NCI-H774 (cell line): ENCODE measurements at regions not wholly inside any gene's neighbourhood (a gene's known extent, or its start where the extent isn't known, plus 50 kb on each side); places are given as distances from the start of the nearest gene placed in this dataset.
"Not testable (repeated sequence)": the region's sequence is repeated elsewhere in the genome, so short reads cannot be mapped to it uniquely, and the experiment has no call there.

Source experiments
- DNase-seq: peaks from one replicate; lab custom pipeline; 2025; lab: John Stamatoyannopoulos, UW

GRCh38 chr4:55028196-55028595 is 97.2 kb downstream of the KDR start:
- no peak for DNase-seq

GRCh38 chr4:55027596-55027995 is 97.8 kb downstream of the KDR start:
- no peak for DNase-seq

DNA sequence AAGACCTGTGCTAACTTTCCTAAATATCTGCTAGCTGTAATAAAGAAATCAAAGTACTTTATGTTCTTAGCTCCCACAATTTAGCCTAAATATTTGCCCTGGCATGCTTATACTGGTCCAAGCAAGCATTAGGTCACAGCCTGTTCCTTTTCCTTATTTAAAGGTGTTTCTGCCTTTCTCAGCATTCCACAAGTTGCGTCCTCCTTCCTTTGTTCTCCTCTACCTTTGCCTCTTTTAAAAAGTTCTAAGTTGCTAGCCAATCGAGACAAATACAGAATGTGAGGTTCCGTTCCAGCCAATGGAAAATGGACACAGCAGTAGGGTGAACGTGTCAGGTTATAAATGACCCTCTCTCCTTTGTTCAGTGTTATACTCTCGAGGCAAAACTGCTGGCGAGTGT is 99.9 kb downstream of the KDR start:
- not testable (repeated sequence) for DNase-seq

- DNase-seq, result no peak
Observed at GRCh38 chr4:55023030-55023429, 102.4 kb downstream of the KDR start.

- DNase-seq, result no peak
Observed at GRCh38 chr4:55021214-55021613, 104.2 kb downstream of the KDR start.

- no peak for DNase-seq
Observed at GRCh38 chr4:55020131-55020530, 105.3 kb downstream of the KDR start.

GRCh38 chr4:55018978-55019377 is 106.4 kb downstream of the KDR start:
- DNase-seq, result no peak

DNA sequence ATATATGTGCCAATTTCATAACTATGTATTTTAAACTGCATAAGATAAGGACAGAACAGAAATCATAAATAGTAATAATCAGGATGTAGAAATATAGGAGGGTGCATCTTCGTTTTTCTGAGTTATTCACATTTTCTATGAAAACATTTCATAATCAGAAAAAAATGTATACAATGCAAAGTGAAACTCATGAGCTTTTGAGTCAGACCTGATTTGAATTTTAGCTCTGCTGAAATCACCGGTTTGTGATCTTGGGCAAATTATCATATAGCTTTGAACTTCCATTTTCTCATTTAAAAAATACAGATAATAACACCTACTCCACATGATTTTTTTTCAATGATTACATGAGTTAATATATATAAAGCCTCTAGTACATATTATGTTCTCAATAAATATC is 106.9 kb downstream of the KDR start:
- no peak for DNase-seq

GRCh38 chr4:55017406-55017805 is 108.0 kb downstream of the KDR start:
- no peak for DNase-seq

- DNase-seq, result no peak
Observed at GRCh38 chr4:55016131-55016530, 109.3 kb downstream of the KDR start.

GRCh38 chr4:55014876-55015275 is 110.5 kb downstream of the KDR start:
- no peak for DNase-seq

DNA sequence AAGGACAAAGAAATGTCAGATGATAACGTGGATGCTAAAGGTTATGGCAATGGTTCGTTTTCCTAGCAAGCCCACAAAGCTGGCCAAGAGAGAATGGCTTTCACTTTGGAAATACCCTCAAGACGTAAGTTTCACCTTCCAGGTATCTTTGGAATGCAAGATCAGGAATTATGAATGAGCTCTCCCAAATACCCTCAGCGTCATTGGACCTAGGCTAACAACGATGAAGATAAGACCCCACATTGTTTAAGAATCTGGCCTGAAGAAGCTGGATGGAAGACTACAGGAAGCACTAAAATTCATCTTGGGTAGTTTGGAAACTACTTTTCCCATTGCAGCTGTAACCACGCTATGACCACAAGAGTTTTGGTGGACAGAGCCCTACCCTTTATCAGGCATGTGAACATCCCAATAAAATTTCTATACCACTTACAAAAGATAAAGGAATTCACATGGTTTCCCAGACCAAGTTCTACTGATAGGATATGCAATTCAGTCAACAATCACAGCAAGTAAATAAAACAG is 111.9 kb downstream of the KDR start:
- no peak for DNase-seq

DNA sequence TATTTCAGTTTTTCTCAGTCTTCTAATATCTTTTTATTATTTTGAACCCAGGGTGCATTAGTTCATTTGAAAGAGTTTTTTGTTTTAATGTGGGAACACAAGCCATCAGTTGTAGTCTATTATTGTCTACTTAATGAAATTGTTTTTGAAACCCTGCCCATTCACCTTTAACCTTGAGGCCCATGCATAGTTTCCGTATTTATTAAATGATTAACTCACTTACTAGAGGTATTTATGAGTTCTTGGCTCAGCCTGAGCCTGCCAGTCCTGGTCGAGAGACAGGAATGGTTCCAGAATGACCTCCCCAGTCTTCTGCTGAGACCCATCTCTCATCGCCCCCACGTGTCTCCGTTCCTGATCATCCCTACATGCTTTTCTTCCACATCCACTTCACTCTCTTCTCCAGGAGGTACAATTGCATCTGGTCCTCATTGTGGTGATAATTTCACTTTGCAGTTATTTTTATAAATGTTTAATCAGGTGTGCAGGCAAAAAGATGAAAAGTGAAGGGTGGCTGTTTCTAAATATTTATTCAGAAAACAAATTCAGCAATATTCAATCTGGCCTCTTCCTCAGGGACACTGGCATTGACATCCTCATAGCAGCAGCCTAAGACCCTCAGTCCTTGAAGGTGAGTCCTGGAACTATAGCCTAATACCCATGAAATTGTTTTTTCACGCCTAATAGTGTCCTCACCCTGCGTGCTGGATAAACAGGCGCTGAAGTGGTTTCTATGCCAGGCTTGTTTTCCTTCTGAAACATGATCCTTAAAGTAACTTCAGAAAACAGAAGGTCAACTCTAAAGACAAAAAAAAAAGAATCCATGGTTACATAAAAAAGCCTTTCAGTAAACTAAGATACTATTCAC is 112.8 kb downstream of the KDR start:
- DNase-seq, result no peak

DNA sequence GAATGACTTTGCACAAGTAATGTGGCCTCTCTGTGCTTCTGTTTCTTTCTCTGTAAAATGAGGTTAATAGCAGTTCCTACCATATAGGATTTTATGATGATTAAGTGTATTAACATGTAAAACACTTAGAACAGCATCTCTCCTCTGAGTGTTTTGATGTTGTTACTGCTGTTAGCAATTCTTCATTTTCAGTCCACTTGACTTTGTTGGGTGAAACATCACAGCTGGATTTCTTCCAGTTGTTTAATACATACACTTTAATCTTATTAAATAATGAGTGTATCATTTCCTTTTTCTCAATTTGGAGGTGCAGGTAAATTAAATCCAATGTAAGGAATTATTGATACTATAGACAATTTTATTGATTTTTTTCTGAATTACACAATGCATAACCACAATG is 113.6 kb downstream of the KDR start:
- DNase-seq, result no peak

- DNase-seq, result no peak
Observed at GRCh38 chr4:55010550-55010949, 114.8 kb downstream of the KDR start.

- no peak for DNase-seq
Observed at GRCh38 chr4:55008166-55009056, 117.0 kb downstream of the KDR start.

GRCh38 chr4:55005910-55006309 is 119.5 kb downstream of the KDR start:
- no peak for DNase-seq

- DNase-seq, result no peak
Observed at GRCh38 chr4:55004831-55005230, 120.6 kb downstream of the KDR start.

GRCh38 chr4:55002431-55002830 is 123.0 kb downstream of the KDR start:
- no peak for DNase-seq

GRCh38 chr4:55001538-55001937 is 123.9 kb downstream of the KDR start:
- DNase-seq, result no peak

DNA sequence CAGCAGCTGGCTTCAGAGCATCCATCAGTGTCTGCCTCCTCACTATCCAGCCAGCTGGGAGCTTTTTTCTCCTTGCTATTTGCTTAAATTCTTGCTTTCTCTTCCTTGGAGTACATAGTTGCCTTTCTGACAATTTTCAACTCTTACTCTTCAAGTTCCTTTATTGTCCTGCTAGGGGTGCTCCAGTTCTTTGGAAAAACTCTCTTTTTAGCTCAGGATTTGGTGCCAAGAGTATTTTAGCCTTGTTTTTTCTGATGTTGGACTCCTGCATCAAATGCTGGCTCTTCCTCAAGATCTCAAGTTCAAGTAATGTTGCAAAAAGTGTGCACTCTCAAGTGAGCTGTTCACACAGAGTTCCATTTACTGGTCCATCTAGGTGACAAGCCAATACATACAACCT is 126.4 kb downstream of the KDR start:
- no peak for DNase-seq

DNA sequence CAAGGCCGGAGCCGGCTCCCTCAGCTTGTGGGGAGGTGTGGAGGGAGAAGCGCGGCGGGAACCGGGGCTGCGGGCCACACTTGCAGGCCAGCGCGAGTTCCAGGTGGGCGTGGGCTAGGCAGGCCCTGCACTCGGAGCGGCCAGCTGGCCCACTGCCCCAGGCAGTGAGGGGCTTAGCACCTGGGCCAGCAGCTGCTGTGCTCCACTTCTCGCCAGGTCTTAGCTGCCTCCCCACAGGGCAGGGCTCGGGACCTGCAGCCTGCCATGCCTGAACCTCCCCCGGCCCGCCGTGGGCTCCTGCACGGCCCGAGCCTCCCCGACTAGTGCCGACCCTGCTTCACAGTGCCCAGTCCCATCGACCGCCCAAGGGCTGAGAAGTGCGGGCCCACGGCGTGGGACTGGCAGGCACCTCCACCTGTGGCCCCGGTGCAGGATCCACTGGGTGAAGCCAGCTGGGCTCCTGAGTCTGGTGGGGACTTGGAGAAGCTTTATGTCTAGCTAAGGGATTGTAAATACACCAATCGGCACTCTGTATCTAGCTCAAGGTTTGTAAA is 131.8 kb downstream of the KDR start:
- DNase-seq, result not testable (repeated sequence)

DNA sequence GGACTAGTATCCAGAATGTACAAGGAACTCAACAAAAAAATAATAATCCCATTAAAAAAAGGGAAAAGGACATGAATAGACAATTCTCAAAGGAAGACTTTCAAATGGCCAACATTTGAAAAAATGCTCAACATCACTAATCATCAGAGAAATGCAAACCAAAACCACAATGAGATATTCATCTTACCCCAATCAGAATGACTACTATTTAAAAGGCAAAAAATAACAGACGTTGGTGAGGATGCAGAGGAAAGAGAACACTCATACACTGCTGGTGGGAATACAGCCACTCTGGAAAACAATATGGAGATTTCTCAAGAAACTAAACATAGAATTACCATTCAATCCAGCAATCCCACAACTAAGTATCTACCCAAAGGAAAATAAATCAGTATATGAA is 133.1 kb downstream of the KDR start:
- DNase-seq, result no peak
